Stromal cell of bone marrow (primary cell): ENCODE measurements at regions not wholly inside any gene's neighbourhood (a gene's known extent, or its start where the extent isn't known, plus 50 kb on each side); places are given as distances from the start of the nearest gene placed in this dataset.

Experiments
- DNase-seq: peaks from one replicate; pipeline ENCODE4 v3.0.0-alpha.2; 2012; ENCODE audit warnings: low read depth

- no peak for DNase-seq
Measured at GRCh38 chrX:5084279-5084678, 1144.4 kb downstream of the NLGN4X start.

DNA sequence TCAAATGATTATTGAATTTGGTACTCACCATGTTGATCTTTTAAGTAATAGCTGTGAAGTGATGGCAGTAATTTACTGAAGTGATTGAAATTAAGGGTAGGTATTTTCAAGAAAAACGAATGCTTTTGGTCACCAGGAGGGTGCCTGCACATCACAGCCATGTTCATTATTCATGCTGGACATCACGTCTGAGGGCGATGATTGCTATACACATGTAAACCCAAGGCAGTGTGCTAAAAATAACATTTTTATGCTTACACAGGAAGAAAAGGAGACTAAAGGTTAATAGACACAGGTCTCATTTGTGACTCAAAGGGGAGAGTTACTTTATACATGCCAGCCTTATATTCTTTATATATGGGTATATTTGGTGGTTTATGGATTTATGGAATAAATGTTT lies 1146.0 kb downstream of the NLGN4X start:
- DNase-seq: no peak

GRCh38 chrX:5080791-5081190 lies 1147.9 kb downstream of the NLGN4X start:
- DNase-seq: no peak

DNA sequence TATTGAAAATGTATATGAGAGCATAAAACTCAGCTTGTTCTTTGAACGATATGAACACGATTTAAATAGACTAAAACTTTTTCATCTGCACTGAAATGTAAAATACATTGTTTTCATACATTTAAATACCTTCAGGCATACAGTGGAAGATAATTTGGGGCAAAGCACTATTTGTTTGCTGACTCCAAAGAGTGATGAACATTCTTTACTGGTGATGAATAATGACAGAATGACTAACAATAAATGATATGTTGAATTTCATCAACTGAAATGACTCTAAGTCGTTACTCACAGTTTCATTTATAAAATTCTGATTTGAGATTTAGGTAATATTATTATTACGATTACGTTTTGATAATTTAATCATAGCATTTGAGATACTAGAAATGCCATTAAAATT lies 1160.1 kb downstream of the NLGN4X start:
- DNase-seq: no peak

DNA sequence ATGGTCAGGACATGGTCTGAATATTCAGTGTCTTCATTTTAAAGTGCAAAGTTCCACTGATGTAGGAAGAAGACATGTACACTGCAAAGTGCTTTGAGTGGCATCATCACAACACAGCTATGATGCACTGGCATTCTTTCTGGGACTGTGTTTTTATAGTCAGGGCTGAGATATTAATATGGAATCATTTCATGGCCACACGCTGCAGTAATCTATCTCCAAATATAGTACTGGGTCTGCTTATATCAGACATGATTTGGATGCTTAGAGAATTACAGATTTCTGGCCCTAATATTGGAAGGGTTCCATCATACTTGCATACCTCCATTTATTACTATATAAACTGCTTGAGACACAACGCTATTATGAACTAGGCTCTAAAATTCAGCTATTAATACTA lies 1170.9 kb downstream of the NLGN4X start:
- DNase-seq: no peak

DNA sequence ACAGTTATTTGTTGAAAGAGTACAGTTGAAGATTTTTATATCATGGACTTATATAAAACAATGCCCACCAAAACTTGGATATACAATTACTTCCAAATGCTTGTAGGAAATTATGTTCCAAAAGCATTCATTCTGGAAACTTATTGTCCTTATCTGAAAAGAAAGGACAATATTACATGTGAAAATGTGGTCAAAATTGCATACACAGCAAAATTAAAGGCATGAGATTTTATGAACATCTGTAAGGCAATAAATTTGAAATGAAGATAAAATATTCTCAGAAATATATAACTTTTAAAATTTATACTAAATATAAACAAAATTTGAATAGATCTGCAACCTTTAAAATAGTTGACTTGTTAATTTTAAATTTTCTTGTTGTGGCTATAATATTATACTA lies 1173.8 kb downstream of the NLGN4X start:
- DNase-seq: no peak

DNA sequence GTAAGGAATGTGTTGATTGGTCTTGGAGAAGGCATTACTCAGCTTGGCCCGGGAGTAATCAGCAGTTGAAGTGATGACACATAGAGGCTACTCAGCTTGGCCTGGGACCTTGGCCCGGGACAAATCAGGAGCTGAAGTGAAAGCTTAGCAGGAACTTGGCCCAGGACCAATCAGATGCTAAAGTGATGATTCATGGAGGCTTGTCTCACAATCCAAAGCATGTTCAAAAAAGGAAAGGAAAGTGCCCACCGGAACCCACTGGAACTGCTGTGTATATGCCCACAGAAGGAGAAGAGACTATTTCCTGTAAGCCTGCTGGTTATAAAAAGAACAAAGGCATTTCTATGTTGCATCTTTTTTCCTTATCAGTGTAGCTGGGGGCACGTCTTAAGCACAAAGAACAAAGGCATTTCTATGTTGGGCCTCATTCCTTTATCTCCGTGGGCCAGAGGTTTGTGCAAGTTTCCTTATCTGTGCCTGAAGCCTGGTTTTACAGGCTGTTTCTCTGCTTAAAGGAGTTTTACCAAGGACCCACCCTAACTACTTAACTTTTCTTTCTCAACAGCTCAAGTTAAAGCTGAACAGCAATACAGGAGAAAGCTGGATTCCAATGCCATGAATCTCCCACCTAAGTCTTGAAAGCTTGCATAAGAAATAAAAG lies 1176.7 kb downstream of the NLGN4X start:
- DNase-seq: peak; percentile 52

GRCh38 chrX:5042563-5042962 lies 1186.1 kb downstream of the NLGN4X start:
- no peak for DNase-seq

- DNase-seq: no peak
Measured at GRCh38 chrX:5031792-5032191, 1196.9 kb downstream of the NLGN4X start.

GRCh38 chrX:5015451-5015850 lies 1213.2 kb downstream of the NLGN4X start:
- no peak for DNase-seq

DNA sequence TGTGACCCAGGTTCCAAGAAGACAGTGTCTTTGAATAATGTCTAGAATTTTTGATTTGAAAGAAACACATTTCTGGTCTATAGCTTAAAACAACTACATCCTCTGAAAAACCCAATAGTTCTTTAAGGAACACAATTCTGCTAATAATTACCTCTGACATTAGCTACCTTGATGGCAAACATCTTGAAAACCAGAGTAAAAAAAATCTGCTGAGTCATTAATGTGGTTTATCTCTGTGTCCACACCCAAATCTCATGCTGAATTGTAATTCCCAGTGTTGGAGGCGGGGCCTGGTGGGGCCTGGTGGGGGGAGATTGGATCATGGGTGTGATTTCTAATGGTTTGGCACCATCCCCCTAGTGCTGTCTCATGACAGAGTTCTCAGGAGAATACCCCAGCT lies 1233.8 kb downstream of the NLGN4X start:
- DNase-seq: no peak

- DNase-seq: no peak
Measured at GRCh38 chrX:4978613-4979012, 1250.1 kb downstream of the NLGN4X start.

DNA sequence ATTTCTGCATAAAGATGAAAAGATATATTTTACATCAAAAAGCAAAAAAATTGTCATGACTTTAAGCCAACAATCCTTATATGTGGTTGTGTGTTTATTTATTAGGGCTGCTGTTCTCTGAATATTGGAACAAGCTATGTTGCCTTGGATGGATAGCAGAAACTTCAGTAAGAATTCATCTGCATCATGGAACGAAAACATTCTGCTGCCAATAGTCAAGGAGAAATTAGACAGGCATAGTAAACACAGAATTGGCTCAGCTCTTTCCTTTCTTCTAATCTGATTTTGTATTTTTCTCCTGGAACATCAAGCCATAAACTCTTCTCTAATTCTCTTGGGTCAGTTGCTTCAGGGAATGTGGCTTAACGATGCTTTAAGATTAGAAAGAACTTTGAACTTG lies 1257.0 kb downstream of the NLGN4X start:
- DNase-seq: no peak

GRCh38 chrX:4964112-4964511 lies 1250.7 kb upstream of the PRKX start:
- no peak for DNase-seq

GRCh38 chrX:4963432-4963831 lies 1250.0 kb upstream of the PRKX start:
- DNase-seq: no peak

DNA sequence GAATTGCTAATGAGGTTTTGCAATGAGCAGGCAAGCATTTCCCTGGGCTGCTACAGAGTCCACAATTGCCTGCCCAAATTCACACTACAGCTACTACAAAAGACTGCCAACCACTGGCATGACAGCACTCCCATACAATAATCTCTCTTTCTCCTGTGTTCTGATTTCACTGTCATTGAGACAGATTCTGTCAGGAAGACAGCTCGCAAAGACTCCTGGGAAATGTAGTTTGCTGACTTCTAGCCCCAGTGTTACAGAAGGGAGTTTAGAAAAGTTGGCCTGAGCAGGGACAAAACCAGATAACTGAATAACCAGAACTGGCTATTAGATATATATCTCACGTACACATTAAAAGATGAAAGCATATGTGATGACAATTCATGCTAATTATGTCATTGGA lies 1231.3 kb upstream of the PRKX start:
- no peak for DNase-seq

- DNase-seq: no peak
Measured at GRCh38 chrX:4936315-4936714, 1222.9 kb upstream of the PRKX start.

GRCh38 chrX:4935846-4936245 lies 1222.4 kb upstream of the PRKX start:
- no peak for DNase-seq

GRCh38 chrX:4935401-4935800 lies 1222.0 kb upstream of the PRKX start:
- DNase-seq: no peak

GRCh38 chrX:4932790-4933189 lies 1219.3 kb upstream of the PRKX start:
- DNase-seq: peak; percentile 2

DNA sequence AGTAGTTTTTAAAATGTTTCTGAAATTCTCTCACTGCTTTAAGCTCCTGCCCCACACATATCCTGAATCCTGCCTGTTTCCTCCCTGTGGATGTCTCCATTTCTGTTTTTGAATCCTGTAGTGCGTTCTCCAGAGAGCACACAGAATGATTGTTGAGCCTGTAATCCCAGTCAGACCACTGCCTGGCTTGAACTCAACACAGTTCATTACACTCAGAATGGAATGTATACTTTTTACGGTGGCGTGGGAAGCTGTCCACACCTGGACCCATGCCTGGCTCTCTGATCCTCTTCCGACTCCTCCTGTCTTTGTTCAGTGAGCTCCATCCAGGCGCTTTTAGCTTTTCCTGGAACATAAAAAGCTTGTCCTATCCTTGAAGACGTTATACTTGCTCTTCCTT lies 1217.0 kb upstream of the PRKX start:
- DNase-seq: no peak

GRCh38 chrX:4925911-4926310 lies 1212.5 kb upstream of the PRKX start:
- DNase-seq: no peak

GRCh38 chrX:4909348-4909747 lies 1195.9 kb upstream of the PRKX start:
- DNase-seq: no peak

- DNase-seq: no peak
Measured at GRCh38 chrX:4905576-4905975, 1192.1 kb upstream of the PRKX start.

GRCh38 chrX:4881277-4881676 lies 1167.8 kb upstream of the PRKX start:
- no peak for DNase-seq
